ENCODE measurements at regions not wholly inside any gene's neighbourhood (a gene's known extent, or its start where the extent isn't known, plus 50 kb on each side); places are given as distances from the start of the nearest gene placed in this dataset.

- H3K9me3 ChIP-seq (ENCODE audit: control insufficient read depth, low read length), result peaks cover 8% of the 10 kb centered on the region
- no peak for DNase-seq
- no peaks in the 10 kb centered on the region for H3K27me3 ChIP-seq (ENCODE audit: control insufficient read depth, insufficient read depth, low read length, poor library complexity, severe bottlenecking)
- Mint-ChIP-seq H3K9me3 (peaks cover 4% of the 10 kb centered on the region), H3K4me3 (no peak overlapping the region), H3K36me3 (ENCODE audit: low read depth) (no peaks in the 10 kb centered on the region), H3K27ac (no peak overlapping the region), H3K4me1 (no peaks in the 10 kb centered on the region), H3K27me3 (ENCODE audit: insufficient read depth) (no peaks in the 10 kb centered on the region)
- H3K27ac ChIP-seq (ENCODE audit: low read depth, low read length), result no peak overlapping the region
- H3K36me3 ChIP-seq (ENCODE audit: control insufficient read depth, insufficient read depth, low read length), result no peaks in the 10 kb centered on the region
- no peaks in the 10 kb centered on the region for H3K4me1 ChIP-seq (ENCODE audit: control insufficient read depth, insufficient read depth, low read length)
- H3K4me3 ChIP-seq (ENCODE audit: low read length), result no peak overlapping the region
- TF ChIP-seq CTCF (conservative IDR thresholded peaks at IDR 0.05), result no peak
- 94 to 95% methylated on average over 2 of the region's 2 CpGs for WGBS, 2 experiments (ENCODE audit: insufficient coverage in 1 of 2, insufficient read length in 1 of 2)
- H3K9ac ChIP-seq (ENCODE audit: extremely low read depth, low read length, poor library complexity, severe bottlenecking), result no peak overlapping the region
Observed at GRCh38 chr6:98678481-98678880, 155.9 kb upstream of the POU3F2 start.

GRCh38 chr6:98686008-98686601, 148.3 kb upstream of the POU3F2 start:
- Histone ChIP-seq H3K27ac (ENCODE audit: low read depth, low read length) (no peak overlapping the region), H3K4me3 (ENCODE audit: low read length) (no peak overlapping the region), H3K9ac (ENCODE audit: extremely low read depth, low read length, poor library complexity, severe bottlenecking) (no peak overlapping the region), H3K9me3 (ENCODE audit: control insufficient read depth, low read length) (no peaks in the 10 kb centered on the region), H3K4me1 (ENCODE audit: control insufficient read depth, insufficient read depth, low read length) (peaks cover 5% of the 10 kb centered on the region), H3K36me3 (ENCODE audit: control insufficient read depth, insufficient read depth, low read length) (no peaks in the 10 kb centered on the region), H3K27me3 (ENCODE audit: control insufficient read depth, insufficient read depth, low read length, poor library complexity, severe bottlenecking) (no peaks in the 10 kb centered on the region)
- Mint-ChIP-seq H3K27me3 (ENCODE audit: insufficient read depth) (no peaks in the 10 kb centered on the region), H3K9me3 (no peaks in the 10 kb centered on the region), H3K27ac (no peak overlapping the region), H3K36me3 (ENCODE audit: low read depth) (no peaks in the 10 kb centered on the region), H3K4me3 (no peak overlapping the region), H3K4me1 (peaks cover 18% of the 10 kb centered on the region)
- no peak for DNase-seq
- 100% methylated on average over 1 of the region's 1 CpG for WGBS, 2 experiments (ENCODE audit: insufficient coverage in 1 of 2, insufficient read length in 1 of 2)
- no peak for TF ChIP-seq CTCF (conservative IDR thresholded peaks at IDR 0.05)

GRCh38 chr6:98687752-98688151, 146.6 kb upstream of the POU3F2 start:
- no peak for TF ChIP-seq CTCF (conservative IDR thresholded peaks at IDR 0.05)
- H3K27me3 Mint-ChIP-seq (ENCODE audit: insufficient read depth), result no peaks in the 10 kb centered on the region
- no peaks in the 10 kb centered on the region for H3K9me3 Mint-ChIP-seq
- H3K4me1 Mint-ChIP-seq, result peaks cover 24% of the 10 kb centered on the region
- DNase-seq, result no peak
- no peak overlapping the region for H3K27ac Mint-ChIP-seq
- H3K36me3 Mint-ChIP-seq (ENCODE audit: low read depth), result no peaks in the 10 kb centered on the region
- Histone ChIP-seq H3K4me1 (ENCODE audit: control insufficient read depth, insufficient read depth, low read length) (peaks cover 5% of the 10 kb centered on the region), H3K36me3 (ENCODE audit: control insufficient read depth, insufficient read depth, low read length) (no peaks in the 10 kb centered on the region), H3K9me3 (ENCODE audit: control insufficient read depth, low read length) (no peaks in the 10 kb centered on the region), H3K27ac (ENCODE audit: low read depth, low read length) (no peak overlapping the region), H3K9ac (ENCODE audit: extremely low read depth, low read length, poor library complexity, severe bottlenecking) (no peak overlapping the region), H3K4me3 (ENCODE audit: low read length) (no peak overlapping the region), H3K27me3 (ENCODE audit: control insufficient read depth, insufficient read depth, low read length, poor library complexity, severe bottlenecking) (no peaks in the 10 kb centered on the region)
- WGBS, 2 experiments (ENCODE audit: insufficient coverage in 1 of 2, insufficient read length in 1 of 2), result 80 to 86% methylated on average over 3 to 4 of the region's 4 CpGs
- H3K4me3 Mint-ChIP-seq, result no peak overlapping the region
